Uterus (tissue), 2 donors: ENCODE measurements at regions not wholly inside any gene's neighbourhood (a gene's known extent, or its start where the extent isn't known, plus 50 kb on each side); places are given as distances from the start of the nearest gene placed in this dataset.

Experiments
- POLR2A ChIP-seq, 2 donors: fragments of 450-650 bp; IDR thresholded peaks; one replicate each; pipeline ENCODE4 v1.6.1; 2016; ENCODE audit warnings: antibody characterized with exemption in 2 of 2, mild to moderate bottlenecking in 1 of 2, moderate library complexity in 1 of 2
- TF ChIP-seq, protein P1 (sequence below), 4 experiments: fragments of 200-600 bp in 2 of 4; fragments of 450-650 bp in 2 of 4; sonication (generic) in 2 of 4; IDR thresholded peaks; one replicate each; pipeline ENCODE4 v1.5.1; 2016 to 2019; ENCODE audit warnings: antibody characterized with exemption in 4 of 4, mild to moderate bottlenecking in 2 of 4, moderate library complexity in 1 of 4

DNA sequence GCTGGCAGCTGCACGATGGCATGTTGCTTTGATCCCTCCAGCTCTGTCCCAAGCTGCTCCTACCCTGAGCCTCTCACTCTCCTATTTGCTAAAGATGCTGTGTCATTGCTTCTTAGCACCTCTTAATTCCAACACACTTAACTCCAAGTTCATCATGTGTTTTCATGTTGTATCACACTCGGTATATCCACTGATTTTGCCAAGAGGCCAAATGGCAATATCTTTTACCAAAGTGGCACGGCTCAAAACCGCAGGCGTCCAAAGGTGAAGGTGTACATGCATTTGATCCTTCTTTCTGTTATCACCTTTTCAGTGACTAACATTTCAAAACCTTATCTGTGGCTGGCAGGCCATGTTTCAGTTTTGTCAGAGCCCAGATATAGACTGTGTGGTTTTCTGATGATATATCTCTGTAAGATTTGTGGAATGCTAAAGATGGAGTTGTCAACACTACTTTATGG, 217.0 kb downstream of the TBX18 start:
- TF ChIP-seq, protein P1, sequence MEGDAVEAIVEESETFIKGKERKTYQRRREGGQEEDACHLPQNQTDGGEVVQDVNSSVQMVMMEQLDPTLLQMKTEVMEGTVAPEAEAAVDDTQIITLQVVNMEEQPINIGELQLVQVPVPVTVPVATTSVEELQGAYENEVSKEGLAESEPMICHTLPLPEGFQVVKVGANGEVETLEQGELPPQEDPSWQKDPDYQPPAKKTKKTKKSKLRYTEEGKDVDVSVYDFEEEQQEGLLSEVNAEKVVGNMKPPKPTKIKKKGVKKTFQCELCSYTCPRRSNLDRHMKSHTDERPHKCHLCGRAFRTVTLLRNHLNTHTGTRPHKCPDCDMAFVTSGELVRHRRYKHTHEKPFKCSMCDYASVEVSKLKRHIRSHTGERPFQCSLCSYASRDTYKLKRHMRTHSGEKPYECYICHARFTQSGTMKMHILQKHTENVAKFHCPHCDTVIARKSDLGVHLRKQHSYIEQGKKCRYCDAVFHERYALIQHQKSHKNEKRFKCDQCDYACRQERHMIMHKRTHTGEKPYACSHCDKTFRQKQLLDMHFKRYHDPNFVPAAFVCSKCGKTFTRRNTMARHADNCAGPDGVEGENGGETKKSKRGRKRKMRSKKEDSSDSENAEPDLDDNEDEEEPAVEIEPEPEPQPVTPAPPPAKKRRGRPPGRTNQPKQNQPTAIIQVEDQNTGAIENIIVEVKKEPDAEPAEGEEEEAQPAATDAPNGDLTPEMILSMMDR (IDR thresholded peaks at IDR 0.05) = no peak
- TF ChIP-seq POLR2A (IDR thresholded peaks at IDR 0.05) = no peak
